Neural cell (in vitro differentiated cells): ENCODE measurements at regions not wholly inside any gene's neighbourhood (a gene's known extent, or its start where the extent isn't known, plus 50 kb on each side); places are given as distances from the start of the nearest gene placed in this dataset.

ENCODE experiments used
- H2AFZ ChIP-seq: fragments of 200-600, 300-800 bp; sonication (generic), shearing (Covaris generic); 2 replicates; pipeline ENCODE4 v1.6.0; 2014; ENCODE audit warnings: low read depth, mild to moderate bottlenecking, antibody characterized with exemption, low read length, moderate library complexity
- H3F3A ChIP-seq: fragments of 200-600 bp; shearing (Covaris generic); 2 replicates; pipeline ENCODE4 v1.6.1; 2016; ENCODE audit warnings: mild to moderate bottlenecking, moderate library complexity, mixed read lengths, antibody characterized with exemption, low read length; ENCODE audit not compliant: insufficient read depth, poor library complexity, severe bottlenecking
- H3K27ac ChIP-seq: fragments of 200-600, 300-800 bp; sonication (generic), shearing (Covaris generic); 2 replicates; pipeline ENCODE4 v1.5.1; 2014; ENCODE audit warnings: mild to moderate bottlenecking, low read length, moderate library complexity
- H3K27me3 ChIP-seq: fragments of 300-800, 200-600 bp; sonication (generic), shearing (Covaris generic); 2 replicates; pipeline ENCODE4 v1.6.0; 2014; ENCODE audit warnings: mild to moderate bottlenecking, low read depth, low read length, moderate library complexity; ENCODE audit not compliant: insufficient read depth
- H3K36me3 ChIP-seq: fragments of 300-800, 200-600 bp; sonication (generic), shearing (Covaris generic); 2 replicates; pipeline ENCODE4 v1.5.1; 2014; ENCODE audit warnings: mild to moderate bottlenecking, antibody characterized with exemption, low read length, moderate library complexity; ENCODE audit not compliant: insufficient read depth
- H3K4me2 ChIP-seq: fragments of 300-800, 200-600 bp; sonication (generic), shearing (Covaris generic); 2 replicates; pipeline ENCODE4 v1.6.0; 2014; ENCODE audit warnings: mild to moderate bottlenecking, low read length
- H3K4me3 ChIP-seq: fragments of 300-800, 200-600 bp; sonication (generic), shearing (Covaris generic); 2 replicates; pipeline ENCODE4 v1.5.1; 2014; ENCODE audit warnings: mild to moderate bottlenecking, low read length, moderate library complexity
- H3K79me2 ChIP-seq: fragments of 200-600 bp; shearing (Covaris generic); replicated peaks from 2 replicates; pipeline ENCODE4 v1.6.0; 2014; ENCODE audit warnings: mild to moderate bottlenecking, low read length, moderate library complexity; ENCODE audit not compliant: insufficient read depth
- H3K9ac ChIP-seq: fragments of 300-800, 200-600 bp; sonication (generic), shearing (Covaris generic); 2 replicates; pipeline ENCODE4 v1.6.1; 2016; ENCODE audit warnings: mild to moderate bottlenecking, low read length, mixed read lengths
- H3K9me2 ChIP-seq: fragments of 200-600 bp; shearing (Covaris generic); 2 replicates; pipeline ENCODE4 v1.6.1; 2016; ENCODE audit warnings: mild to moderate bottlenecking, low read length, mixed read lengths; ENCODE audit not compliant: insufficient read depth
- H3K9me3 ChIP-seq: fragments of 200-600, 300-800 bp; sonication (generic), shearing (Covaris generic); 2 replicates; pipeline ENCODE4 v1.6.1; 2016; ENCODE audit warnings: mild to moderate bottlenecking, mixed run types, low read length, moderate library complexity, mixed read lengths
- H4K20me1 ChIP-seq: fragments of 200-600 bp; shearing (Covaris generic); 2 replicates; pipeline ENCODE4 v1.6.1; 2016; ENCODE audit warnings: mild to moderate bottlenecking, mixed run types; ENCODE audit not compliant: insufficient read depth
- EP300 ChIP-seq: fragments of 450-650 bp; conservative IDR thresholded peaks from 2 replicates; pipeline ENCODE4 v1.6.1; 2014; ENCODE audit warnings: antibody characterized with exemption, mild to moderate bottlenecking, moderate library complexity; ENCODE audit not compliant: poor library complexity, severe bottlenecking
- EZH2 ChIP-seq: fragments of 200-600, 300-800 bp; shearing (Covaris generic), sonication (generic); IDR thresholded peaks from 2 replicates; pipeline ENCODE4 v1.6.1; 2014; ENCODE audit warnings: antibody characterized with exemption, low read length, borderline replicate concordance, mild to moderate bottlenecking; ENCODE audit not compliant: insufficient read depth, poor library complexity, severe bottlenecking
- MXI1 ChIP-seq: fragments of 450-650 bp; conservative IDR thresholded peaks from 2 replicates; pipeline ENCODE4 v1.6.1; 2014; ENCODE audit warnings: antibody characterized with exemption, mild to moderate bottlenecking; ENCODE audit not compliant: poor library complexity, severe bottlenecking
- POLR2AphosphoS5 ChIP-seq: IDR thresholded peaks from 2 replicates; pipeline ENCODE4 v1.6.1; 2012
- RAD21 ChIP-seq: fragments of 450-650 bp; conservative IDR thresholded peaks from 2 replicates; pipeline ENCODE4 v1.6.1; 2014; ENCODE audit warnings: antibody characterized with exemption, mild to moderate bottlenecking, moderate library complexity
- REST ChIP-seq: IDR thresholded peaks from 2 replicates; pipeline ENCODE4 v1.6.1; 2012; ENCODE audit warnings: borderline replicate concordance
- SMC3 ChIP-seq: fragments of 450-650 bp; conservative IDR thresholded peaks from 2 replicates; pipeline ENCODE4 v1.6.1; 2014; ENCODE audit warnings: antibody characterized with exemption, mild to moderate bottlenecking, moderate library complexity; ENCODE audit not compliant: poor library complexity
- TAF1 ChIP-seq: IDR thresholded peaks from 2 replicates; pipeline ENCODE4 v1.6.1; 2012; ENCODE audit warnings: low read depth
- TF ChIP-seq, protein P1 (sequence below): fragments of 450-650 bp; IDR thresholded peaks from 2 replicates; pipeline ENCODE4 v1.5.1; 2014; ENCODE audit warnings: antibody characterized with exemption, mild to moderate bottlenecking, moderate library complexity; ENCODE audit not compliant: poor library complexity, severe bottlenecking

DNA sequence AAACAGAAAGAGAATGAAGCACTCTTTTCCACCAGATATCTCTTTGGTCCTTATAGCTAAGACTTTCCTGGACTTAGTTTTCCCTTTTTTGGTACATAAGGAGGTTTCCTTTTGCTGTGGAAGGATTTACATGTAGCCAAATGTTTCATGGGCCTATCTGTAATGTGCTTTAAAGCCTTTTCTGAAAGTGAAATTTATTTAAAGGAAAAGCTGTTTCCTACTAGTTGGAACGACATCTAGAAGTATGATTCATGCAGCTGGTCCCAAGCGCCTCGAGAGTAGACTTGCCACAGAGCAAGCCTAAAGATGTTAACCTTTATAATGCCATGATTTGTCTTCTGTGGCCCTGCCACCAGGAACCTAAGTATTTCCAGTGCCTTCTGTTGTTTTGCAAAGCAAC lies 390.3 kb downstream of the DLEU7 start:
- H4K20me1 ChIP-seq: no peaks in the 10 kb centered on the region
- no peak overlapping the region for H3K4me3 ChIP-seq
- no peak overlapping the region for H3K4me2 ChIP-seq
- H3F3A ChIP-seq: no peaks in the 10 kb centered on the region
- H2AFZ ChIP-seq: no peak overlapping the region
- H3K9me3 ChIP-seq: no peaks in the 10 kb centered on the region
- no peaks in the 10 kb centered on the region for H3K27me3 ChIP-seq
- TF ChIP-seq EZH2: no peak
- TF ChIP-seq POLR2AphosphoS5: no peak
- no peak for TF ChIP-seq RAD21
- TF ChIP-seq, protein P1, sequence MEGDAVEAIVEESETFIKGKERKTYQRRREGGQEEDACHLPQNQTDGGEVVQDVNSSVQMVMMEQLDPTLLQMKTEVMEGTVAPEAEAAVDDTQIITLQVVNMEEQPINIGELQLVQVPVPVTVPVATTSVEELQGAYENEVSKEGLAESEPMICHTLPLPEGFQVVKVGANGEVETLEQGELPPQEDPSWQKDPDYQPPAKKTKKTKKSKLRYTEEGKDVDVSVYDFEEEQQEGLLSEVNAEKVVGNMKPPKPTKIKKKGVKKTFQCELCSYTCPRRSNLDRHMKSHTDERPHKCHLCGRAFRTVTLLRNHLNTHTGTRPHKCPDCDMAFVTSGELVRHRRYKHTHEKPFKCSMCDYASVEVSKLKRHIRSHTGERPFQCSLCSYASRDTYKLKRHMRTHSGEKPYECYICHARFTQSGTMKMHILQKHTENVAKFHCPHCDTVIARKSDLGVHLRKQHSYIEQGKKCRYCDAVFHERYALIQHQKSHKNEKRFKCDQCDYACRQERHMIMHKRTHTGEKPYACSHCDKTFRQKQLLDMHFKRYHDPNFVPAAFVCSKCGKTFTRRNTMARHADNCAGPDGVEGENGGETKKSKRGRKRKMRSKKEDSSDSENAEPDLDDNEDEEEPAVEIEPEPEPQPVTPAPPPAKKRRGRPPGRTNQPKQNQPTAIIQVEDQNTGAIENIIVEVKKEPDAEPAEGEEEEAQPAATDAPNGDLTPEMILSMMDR: no peak
- TF ChIP-seq SMC3: no peak
- TF ChIP-seq TAF1: no peak
- TF ChIP-seq MXI1: no peak
- no peak for TF ChIP-seq REST
- TF ChIP-seq EP300: no peak
- H3K79me2 ChIP-seq: no peaks in the 10 kb centered on the region
- no peaks in the 10 kb centered on the region for H3K36me3 ChIP-seq
- no peak overlapping the region for H3K27ac ChIP-seq
- H3K9me2 ChIP-seq: no peaks in the 10 kb centered on the region
- no peak overlapping the region for H3K9ac ChIP-seq

DNA sequence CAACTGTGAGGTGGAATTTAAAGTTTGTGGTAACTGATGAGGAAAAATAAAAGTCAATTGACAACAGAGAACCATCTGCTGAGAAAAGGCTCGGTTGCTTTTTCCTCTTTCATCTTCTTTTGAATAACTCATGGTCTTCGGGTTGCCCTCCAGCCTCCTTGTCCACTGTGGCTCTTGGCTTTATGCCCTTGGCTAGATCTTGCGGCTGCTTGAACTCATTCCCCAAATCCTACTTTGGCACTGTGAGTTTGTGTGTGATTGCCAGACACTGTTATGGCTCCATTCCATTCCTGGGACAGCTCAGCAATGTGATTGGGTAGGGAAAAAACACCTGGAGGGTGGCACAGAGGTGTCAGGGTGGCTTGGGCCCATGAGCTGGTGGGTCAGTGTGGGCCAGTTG lies 387.4 kb downstream of the DLEU7 start:
- Histone ChIP-seq H3K79me2 (no peaks in the 10 kb centered on the region), H4K20me1 (no peaks in the 10 kb centered on the region), H3K27ac (no peak overlapping the region), H2AFZ (no peak overlapping the region), H3K9me2 (no peaks in the 10 kb centered on the region), H3F3A (no peaks in the 10 kb centered on the region), H3K27me3 (no peaks in the 10 kb centered on the region), H3K4me3 (no peak overlapping the region), H3K9ac (no peak overlapping the region), H3K36me3 (no peaks in the 10 kb centered on the region), H3K4me2 (no peak overlapping the region), H3K9me3 (no peaks in the 10 kb centered on the region)
- TF ChIP-seq MXI1: no peak
- no peak for TF ChIP-seq REST
- no peak for TF ChIP-seq SMC3
- TF ChIP-seq EZH2: no peak
- no peak for TF ChIP-seq EP300
- TF ChIP-seq, protein P1: no peak
- TF ChIP-seq TAF1: no peak
- no peak for TF ChIP-seq POLR2AphosphoS5
- no peak for TF ChIP-seq RAD21
